COLO668 (cell line): ENCODE measurements at regions not wholly inside any gene's neighbourhood (a gene's known extent, or its start where the extent isn't known, plus 50 kb on each side); places are given as distances from the start of the nearest gene placed in this dataset.
"Not testable (repeated sequence)": the region's sequence is repeated elsewhere in the genome, so short reads cannot be mapped to it uniquely, and the experiment has no call there.

Source experiments
- DNase-seq: peaks from one replicate; lab custom pipeline; 2025; ENCODE audit not compliant: unreplicated experiment; lab: John Stamatoyannopoulos, UW

DNA sequence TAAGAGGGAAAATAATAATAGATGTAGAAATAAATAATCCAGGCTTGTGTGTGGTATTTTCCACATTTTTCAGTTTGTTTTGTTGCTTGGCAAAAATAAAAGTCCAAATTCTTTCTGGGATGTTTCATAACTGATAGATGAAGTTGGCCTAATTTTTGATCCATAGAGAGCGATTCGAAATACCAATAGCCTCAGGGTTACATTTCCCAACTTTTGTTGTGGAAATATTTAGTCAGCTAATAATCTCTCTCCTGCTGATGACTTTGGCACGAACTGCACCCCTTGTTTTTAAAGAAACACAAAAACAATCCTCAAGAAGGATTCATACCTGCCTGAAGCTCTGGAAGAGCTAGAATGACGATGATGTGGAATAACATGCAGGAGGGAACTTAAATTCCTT lies 483.2 kb downstream of the ADRA2A start:
- no peak for DNase-seq

DNA sequence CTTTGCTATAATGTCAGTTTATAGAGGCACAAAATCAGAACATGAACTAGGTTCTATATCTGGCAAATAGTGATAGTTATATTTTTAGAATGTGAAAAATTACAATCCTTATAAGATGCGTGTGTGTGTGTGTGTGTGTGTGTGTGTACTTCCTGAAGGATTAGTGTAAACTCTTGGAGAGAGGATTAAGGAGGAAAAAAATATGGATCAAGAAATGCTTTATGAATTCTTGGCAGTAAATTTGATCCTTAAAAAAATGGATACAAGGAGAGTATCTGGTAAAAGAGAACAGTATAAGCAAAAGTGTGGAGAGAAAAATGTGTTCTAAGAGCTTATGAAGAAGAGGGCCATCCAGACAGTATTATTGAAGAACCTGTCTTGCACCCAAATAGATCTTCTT lies 484.3 kb downstream of the ADRA2A start:
- DNase-seq = no peak

DNA sequence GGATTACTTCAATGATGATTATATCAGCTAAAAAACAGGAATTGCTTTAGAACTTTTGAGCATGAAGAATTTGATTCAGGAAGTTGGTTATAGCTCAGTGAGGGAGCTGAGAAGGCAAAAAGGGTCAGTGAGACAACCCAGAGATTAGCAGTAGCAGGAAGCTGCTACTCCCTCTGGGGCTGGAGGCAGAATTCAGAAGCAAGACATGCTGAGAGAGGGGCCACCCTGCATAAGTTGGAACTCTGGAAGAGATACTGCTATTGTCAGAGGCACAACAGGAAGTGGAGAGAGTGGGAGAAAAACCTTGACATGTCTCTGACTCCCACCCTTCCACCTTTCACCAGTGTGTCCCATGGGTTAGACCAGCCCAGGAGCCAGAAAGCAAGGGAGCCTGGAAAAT lies 488.7 kb downstream of the ADRA2A start:
- no peak for DNase-seq

DNA sequence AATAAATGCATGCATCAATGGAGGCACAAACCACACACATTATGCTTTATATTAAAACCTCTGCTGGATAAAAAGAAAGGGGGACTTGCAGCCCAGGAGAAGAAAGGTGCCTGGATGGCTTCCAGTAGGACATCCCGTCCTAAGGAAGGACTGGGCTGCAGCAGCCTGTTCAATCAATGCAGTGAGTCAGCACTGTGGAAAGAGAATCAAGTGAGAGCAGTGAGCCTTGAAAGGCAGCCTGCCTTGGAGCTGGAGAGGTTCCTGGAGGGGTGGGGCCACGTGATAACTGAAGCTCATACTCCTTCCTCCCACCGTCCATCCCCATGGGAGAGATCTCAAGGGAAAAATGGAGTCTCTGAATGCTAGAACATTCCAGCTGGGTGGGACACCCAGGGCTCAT lies 501.2 kb downstream of the ADRA2A start:
- DNase-seq = no peak

DNA sequence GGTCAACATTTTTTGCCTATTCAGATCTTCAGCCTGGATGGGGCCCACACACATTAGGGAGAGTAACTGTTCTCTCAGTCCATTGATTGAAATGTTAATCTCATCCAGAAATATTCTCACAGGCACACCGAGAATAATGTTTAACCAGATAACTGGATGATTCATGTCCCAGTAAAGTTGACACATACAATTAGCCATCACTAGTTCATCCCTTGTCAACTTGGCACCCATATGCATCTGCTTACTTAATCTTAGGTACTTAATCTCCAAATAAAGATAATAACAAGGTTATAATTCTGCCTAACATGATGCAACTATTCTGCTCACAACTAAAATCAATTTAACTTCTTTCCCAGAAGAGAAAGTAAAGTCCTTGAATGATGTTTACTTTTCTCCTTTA lies 502.6 kb downstream of the ADRA2A start:
- no peak for DNase-seq

DNA sequence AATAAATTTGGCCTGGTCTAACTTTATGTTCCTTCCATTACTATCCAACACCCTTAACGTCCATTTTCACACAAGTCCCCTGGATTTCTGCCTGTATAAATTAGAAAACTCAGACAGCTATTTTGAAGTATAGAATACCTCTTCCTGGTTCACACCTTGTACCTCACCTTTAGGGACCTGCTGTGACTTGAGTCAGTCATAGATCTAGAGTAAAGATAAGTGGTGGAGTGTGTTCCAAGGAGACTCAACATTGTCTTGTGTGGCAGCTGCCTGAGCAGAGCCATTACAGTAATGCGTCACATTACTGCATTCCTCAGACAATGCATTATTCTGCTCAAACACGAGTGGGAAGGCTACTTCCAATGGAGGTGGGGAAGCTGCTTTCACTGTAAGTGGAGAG lies 513.9 kb downstream of the ADRA2A start:
- DNase-seq = no peak

DNA sequence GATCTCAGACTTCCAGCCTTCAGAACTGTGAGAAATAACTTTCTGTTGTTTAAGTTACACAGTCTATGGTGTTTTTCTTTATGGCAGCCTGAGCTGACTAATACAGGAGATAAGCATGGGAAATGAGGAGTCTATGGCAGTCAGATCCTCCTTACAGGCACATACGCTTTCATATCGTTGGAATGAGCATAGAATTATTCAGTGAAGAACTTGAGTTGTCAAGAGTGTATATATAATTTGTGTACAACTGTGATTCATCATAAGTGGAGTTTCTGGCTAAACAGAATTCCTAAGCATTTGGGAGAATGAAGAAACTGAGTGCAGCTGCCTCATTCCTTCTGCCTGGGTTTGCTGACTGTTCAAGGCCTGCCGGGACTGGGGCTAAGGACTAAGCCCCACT lies 516.7 kb downstream of the ADRA2A start:
- no peak for DNase-seq

DNA sequence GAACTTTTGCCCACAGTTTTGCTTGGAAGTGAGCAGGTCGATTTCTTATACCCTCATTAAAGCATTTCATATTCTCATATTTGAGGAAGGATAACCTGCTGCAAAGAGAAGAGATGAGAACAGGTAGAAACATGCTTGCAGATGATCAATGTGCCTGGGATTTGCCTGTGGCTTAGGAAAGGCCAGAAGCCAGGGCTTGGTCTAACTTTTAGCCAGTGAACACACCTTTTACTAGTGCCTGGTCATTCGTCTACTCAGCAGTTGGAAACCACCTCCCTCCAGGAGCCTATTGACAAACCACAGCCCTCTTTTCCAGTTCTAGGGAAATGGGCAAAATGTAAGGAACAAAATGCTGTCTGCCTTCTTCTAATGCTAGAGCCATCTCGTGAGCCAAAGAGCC lies 518.3 kb downstream of the ADRA2A start:
- DNase-seq = no peak

DNA sequence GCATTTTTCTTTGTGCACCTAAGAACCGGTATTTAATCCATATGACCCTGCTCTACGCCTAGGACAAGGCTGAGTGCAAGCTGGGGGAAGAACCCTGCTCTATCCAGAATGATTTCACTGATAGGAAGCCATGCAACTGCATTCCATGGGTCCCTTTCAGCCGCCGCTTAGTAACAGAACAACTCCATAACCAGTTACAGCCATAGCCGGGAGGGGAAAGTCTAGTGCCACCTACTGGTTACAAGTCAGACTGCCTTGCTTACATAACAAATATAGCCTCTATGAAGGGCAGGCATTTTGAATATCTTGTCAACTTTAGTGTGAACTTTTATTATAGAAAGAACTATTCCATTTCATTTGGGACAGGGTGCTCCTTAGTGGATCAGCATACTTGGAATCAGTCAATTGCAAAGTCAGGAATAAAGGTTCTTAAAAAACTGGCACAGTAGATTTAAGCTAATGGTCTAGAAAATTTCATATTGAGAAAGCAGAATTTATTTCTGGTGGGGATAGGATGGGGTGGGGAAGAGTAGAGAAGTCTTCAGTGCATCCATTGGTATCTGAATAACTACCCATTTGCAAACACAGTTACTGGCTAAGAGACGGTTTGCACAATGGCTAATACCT lies 521.7 kb downstream of the ADRA2A start:
- DNase-seq = peak; percentile 35

DNA sequence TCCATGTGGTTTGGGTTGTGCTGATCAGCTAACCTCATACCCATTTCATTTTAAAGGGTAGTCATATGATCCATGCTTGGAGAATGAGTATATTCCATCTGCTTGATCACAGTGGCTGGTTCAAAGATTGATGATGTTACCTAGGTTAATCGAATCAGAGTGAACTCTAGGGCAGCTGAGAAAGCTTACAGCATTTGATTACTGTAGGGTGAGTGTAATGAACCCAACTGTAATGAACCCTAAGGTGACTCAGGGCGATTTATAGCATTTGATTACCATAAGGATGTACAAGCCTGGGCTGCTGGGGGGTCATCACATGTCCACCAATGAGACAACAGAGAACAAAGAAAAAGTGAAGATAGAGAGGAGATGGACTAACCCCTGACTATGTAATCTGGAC lies 523.1 kb downstream of the ADRA2A start:
- DNase-seq = no peak

DNA sequence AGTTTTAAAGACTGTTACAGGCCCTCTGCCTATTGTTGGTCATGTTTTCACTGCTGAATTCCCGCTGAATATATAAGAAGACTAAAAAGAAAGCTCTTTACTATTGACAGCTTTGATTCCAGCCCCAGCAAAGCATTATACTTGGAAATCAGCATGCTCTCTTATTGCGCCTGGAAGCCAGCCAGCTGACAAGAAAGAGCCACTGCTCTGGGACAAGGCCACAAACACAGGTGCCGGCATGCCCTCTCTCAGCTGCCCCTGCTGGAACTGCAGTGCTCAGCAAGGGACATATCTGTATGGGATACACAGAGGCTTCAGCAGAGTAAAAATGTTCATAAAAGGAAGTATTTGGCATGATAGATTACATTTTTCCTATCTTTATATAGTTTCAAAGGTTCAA lies 523.9 kb downstream of the ADRA2A start:
- DNase-seq = no peak

DNA sequence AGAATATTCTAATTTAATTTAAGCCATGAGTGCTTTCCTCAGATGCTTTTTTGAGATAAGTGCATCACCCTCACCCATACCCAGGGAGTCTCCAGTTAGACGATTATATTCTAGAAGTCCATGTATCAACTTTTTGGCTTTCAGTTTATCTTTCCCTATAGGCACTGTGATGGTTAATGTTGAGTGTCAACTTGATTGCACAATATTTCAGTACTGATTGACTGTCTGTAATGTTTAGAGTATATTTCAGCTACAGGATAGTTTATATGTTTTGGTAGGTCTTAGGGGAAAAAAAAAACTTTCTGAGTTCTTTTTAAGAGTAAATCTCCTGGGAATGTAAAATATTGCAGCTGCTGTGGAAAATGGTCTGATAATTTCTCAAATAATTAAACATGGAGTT lies 535.4 kb downstream of the ADRA2A start:
- DNase-seq = no peak

DNA sequence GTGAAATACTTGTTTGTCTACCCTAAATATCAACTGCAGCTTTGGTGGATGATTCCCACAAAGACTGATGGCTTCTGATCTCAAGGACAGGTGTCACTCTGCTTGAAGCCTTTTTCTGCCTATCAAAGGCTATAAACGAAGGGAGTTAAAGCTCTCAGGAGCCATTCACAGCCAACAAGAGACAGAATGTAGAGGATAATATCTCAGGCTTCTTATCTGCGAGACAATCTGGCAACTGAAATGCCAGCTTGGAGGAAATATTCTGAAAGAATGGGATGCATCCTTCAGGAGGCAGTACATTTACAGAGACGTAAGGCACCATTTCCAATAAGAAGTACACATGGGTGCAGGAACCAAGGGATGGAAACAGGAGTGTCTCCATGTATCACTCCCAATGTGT lies 549.4 kb downstream of the GPAM start:
- DNase-seq = no peak

DNA sequence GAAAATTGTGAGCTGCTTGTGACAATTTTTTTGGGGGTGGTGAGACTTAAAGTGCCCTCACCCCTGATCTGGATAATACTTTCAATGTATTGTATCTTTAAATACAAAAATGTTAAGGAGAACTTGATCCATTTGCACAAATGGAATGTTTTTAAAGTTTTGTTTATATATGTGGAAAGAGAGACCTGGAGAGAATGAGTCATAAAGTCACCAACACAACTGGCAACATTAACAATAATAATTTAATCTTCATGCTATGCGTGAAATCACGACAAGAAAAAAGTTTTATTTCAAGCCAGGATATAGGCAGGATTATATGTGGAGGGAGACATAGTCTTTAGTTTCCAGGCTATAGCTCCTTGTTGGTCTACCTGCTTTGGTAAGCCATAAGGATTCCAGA lies 537.5 kb downstream of the GPAM start:
- DNase-seq = no peak

DNA sequence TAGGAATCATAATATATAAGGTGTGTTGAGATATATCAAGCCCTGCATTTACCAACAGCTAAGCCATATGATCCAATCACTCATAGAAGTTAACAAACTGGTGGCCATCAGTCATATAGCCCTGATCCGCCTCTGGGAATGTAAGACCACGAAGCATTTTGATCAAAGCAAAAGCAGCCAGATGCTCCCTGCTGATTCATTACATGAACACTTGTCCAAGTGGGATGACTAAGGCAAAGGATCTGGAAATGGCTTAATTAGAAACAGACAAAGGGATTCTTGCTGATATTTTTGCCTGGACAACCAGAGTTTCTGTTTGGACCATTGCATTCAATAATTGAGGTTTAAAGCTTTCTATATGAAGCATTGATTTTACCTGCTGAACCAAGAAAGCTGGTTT lies 535.5 kb downstream of the GPAM start:
- no peak for DNase-seq

DNA sequence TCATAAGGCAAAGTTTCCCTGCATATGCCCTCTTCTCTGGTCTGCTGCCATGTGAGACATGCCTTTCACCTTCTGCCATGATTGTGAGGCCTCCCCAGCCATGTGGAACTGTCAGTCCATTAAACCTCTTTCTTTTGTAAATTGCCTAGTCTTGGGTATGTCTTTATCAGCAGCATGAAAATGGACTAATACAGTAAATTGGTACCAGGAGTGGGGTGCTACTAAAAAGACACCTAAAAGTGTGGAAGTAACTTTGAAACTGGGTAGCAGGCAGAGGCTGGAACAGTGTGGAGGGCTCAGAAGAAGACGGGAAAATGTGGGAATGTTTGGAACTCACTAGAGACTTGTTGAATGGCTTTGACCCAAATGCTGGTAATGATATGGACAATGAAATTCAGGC lies 534.5 kb downstream of the GPAM start:
- DNase-seq = not testable (repeated sequence)

DNA sequence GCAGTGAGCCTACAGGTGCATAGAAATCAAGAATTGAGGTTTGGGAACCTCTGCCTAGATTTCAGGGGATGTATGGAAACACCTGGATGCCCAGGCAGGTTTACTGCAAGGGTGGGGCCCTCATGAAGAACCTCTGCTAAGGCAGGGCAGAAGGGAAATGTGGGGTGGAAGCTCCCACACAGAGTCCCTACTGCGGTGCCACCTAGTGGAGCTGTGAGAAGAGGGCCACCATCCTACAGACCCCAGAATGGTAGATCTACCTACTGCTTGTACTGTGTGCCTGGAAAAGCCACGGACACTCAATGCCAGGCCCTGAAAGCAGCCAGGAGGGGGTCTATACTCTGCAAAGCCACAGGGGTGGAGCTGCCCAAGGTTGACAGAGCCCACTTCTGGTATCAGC lies 533.5 kb downstream of the GPAM start:
- no peak for DNase-seq

DNA sequence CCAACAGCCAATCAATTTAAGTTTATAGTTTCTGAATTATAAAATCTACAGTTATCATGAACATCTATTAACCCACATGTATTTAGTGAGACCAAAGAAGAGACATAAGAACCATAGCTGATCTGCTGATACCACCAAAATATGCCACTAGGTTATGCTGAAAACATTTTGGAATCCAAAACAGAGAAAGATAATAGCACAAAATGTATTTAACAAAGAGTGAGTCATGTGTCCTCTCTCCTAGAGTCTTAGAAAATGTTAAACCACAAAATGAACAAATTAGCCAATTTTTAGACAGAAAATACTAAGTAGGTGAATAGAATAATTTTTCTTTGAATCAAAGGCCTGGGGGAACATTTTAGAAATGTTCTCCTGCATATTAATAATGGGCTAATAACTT lies 527.5 kb downstream of the GPAM start:
- no peak for DNase-seq

DNA sequence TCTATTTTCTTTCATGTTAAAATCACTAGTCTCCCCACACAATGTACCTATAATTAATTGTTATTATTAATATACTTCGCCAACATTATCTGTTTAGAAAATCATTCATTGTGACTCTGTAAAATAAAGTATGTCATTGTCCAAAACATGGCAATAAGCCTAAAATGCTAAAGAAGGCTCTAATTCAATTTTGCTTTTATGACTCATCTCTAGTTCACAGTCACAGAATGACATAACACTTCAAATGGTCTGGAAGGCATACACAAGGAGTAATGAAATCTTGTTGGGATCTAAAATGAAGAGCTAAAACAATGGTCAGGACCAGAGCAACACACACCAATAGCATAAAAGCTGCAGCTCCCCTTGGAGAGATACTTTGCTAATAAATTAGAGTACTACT lies 505.8 kb downstream of the GPAM start:
- no peak for DNase-seq

DNA sequence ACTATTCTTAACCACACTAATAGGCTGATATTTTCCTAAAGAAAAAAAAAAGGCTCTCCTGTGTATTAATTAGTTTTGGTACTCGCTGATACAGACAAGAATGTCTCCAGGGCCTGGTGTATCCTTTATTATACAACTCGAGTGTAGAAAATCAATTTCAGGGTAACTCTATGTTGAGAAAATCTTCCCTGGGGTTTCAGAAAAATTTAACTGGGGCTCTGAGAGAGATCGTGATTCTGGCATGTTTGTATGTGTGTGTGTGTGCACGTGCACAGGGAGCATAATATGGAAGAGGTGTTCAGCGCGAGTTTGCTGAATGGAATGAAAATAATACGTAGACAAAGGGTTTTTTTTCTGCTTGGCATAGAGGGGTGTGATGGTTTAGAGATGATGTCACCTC lies 496.8 kb downstream of the GPAM start:
- no peak for DNase-seq

DNA sequence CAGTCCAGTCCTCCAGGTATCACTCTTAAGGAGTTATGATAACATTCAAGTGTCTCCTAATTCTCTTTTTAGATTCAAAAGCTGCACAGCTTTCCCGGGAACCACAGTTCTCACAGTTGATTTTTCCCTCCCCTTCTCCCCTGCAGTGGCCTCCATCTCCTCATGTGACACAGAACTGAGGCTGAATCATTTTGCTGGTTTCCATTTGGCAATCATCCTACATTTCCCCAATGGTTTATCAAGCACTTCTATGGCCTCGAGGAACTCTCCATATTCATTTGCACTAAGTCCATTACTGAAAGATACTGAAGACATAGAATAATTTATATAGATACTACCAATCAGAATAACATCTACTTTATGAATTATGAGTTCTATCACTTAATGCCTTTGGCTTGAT lies 484.9 kb downstream of the GPAM start:
- DNase-seq = no peak

DNA sequence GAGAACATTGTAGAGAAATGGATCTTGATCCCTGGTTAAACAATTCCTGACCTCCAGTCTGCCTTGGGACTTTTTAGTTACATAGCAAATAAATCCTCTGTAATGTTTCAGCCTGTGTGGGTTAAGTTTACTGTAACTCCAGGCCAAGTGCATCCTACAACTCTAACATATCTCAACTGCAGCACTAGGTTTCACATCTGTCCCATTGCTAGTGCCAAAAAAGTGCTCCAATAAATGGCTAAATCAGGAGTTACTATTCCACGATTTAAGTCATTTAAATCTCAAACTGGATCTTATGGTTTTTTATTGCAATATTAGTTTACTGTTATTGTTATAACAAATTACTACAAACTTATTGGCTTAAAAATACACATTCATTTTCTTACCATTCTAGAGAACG lies 479.6 kb downstream of the GPAM start:
- DNase-seq = no peak

DNA sequence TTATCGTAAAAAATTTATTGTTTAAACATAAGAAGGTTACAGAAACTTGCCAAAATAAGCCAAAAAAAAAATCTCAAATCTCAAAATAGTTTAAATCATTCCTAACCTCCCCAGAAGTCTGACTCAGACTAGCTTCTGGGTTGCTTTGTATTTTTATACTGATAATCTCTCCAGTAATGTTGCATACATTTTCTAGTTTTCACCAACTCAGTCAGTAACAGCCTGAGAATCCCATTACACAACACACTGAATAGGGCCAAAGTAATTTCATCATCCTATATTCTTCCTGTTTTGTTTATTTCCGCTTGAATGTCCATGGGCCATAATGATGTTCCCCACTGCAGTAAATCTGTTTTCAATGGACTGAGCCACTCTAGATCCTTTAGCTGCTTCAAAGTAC lies 478.5 kb downstream of the GPAM start:
- DNase-seq = no peak

DNA sequence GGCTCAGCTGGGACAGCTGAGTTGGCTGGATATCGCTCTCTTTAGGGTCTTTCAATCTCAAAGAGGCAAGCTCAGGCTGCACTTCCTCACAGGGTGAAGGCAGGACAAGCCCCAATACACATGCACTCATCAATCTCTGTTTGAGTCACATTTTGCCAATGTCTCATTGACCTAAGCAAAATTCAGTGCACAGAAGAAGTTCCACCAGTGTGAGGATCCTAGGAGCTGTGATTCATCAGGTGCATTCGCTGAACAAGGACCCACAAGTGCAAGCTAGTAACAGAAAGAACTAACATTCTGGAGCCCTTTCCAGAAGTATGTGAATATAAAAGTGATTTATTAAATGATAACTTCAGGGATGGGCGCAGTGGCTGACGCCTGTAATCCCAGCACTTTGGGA lies 477.2 kb downstream of the GPAM start:
- DNase-seq = no peak
